GM19035 (cell line): ENCODE measurements at regions not wholly inside any gene's neighbourhood (a gene's known extent, or its start where the extent isn't known, plus 50 kb on each side); places are given as distances from the start of the nearest gene placed in this dataset.
"Not testable (repeated sequence)": the region's sequence is repeated elsewhere in the genome, so short reads cannot be mapped to it uniquely, and the experiment has no call there.

Source experiments
- ATAC-seq: cut with Tn5 transposase; IDR thresholded peaks from one replicate; pipeline ENCODE4 v1.9.1; 2021; ENCODE audit not compliant: unreplicated experiment

- ATAC-seq: no peak
Measured at GRCh38 chr7:96562458-96562857, 147.2 kb downstream of the SEM1 start.

GRCh38 chr7:96561892-96562291 lies 147.8 kb downstream of the SEM1 start:
- no peak for ATAC-seq

GRCh38 chr7:96558530-96558929 lies 151.1 kb downstream of the SEM1 start:
- no peak for ATAC-seq

GRCh38 chr7:96558093-96558492 lies 151.6 kb downstream of the SEM1 start:
- ATAC-seq: no peak

- ATAC-seq: not testable (repeated sequence)
Measured at GRCh38 chr7:96557598-96557997, 152.0 kb downstream of the SEM1 start.

- ATAC-seq: no peak
Measured at GRCh38 chr7:96548664-96549063, 161.0 kb downstream of the SEM1 start.

GRCh38 chr7:96547371-96547811 lies 162.3 kb downstream of the SEM1 start:
- ATAC-seq: no peak

GRCh38 chr7:96546426-96546825 lies 163.2 kb downstream of the SEM1 start:
- ATAC-seq: no peak

- ATAC-seq: no peak
Measured at GRCh38 chr7:96539471-96539870, 170.2 kb downstream of the SEM1 start.

GRCh38 chr7:96538632-96539031 lies 171.0 kb downstream of the SEM1 start:
- no peak for ATAC-seq

GRCh38 chr7:96534221-96534620 lies 175.4 kb downstream of the SEM1 start:
- no peak for ATAC-seq

- ATAC-seq: no peak
Measured at GRCh38 chr7:96532428-96532935, 177.2 kb downstream of the SEM1 start.

GRCh38 chr7:96531331-96531730 lies 178.3 kb downstream of the SEM1 start:
- no peak for ATAC-seq

- no peak for ATAC-seq
Measured at GRCh38 chr7:96530786-96531185, 178.9 kb downstream of the SEM1 start.

- no peak for ATAC-seq
Measured at GRCh38 chr7:96527133-96527827, 182.4 kb downstream of the SEM1 start.

GRCh38 chr7:96526496-96526895 lies 183.2 kb downstream of the SEM1 start:
- ATAC-seq: no peak

- no peak for ATAC-seq
Measured at GRCh38 chr7:96521068-96521894, 188.4 kb downstream of the SEM1 start.

GRCh38 chr7:96508371-96508770 lies 186.5 kb upstream of the SLC25A13 start:
- ATAC-seq: no peak

- no peak for ATAC-seq
Measured at GRCh38 chr7:96503597-96503996, 181.7 kb upstream of the SLC25A13 start.

GRCh38 chr7:96501318-96501717 lies 179.4 kb upstream of the SLC25A13 start:
- no peak for ATAC-seq

GRCh38 chr7:96499532-96499931 lies 177.6 kb upstream of the SLC25A13 start:
- no peak for ATAC-seq

GRCh38 chr7:96497567-96497966 lies 175.7 kb upstream of the SLC25A13 start:
- no peak for ATAC-seq
